Renal cortex interstitium (tissue), 11 donors: ENCODE measurements at regions not wholly inside any gene's neighbourhood (a gene's known extent, or its start where the extent isn't known, plus 50 kb on each side); places are given as distances from the start of the nearest gene placed in this dataset.
"Not testable (repeated sequence)": the region's sequence is repeated elsewhere in the genome, so short reads cannot be mapped to it uniquely, and the experiment has no call there.

Source experiments
- DNase-seq, 11 donors: peaks; one replicate each; pipeline ENCODE4 v3.0.0-alpha.2; 2013; ENCODE audit warnings: low read depth in 9 of 11, low spot score in 4 of 11; ENCODE audit errors: extremely low read depth in 1 of 11

DNA sequence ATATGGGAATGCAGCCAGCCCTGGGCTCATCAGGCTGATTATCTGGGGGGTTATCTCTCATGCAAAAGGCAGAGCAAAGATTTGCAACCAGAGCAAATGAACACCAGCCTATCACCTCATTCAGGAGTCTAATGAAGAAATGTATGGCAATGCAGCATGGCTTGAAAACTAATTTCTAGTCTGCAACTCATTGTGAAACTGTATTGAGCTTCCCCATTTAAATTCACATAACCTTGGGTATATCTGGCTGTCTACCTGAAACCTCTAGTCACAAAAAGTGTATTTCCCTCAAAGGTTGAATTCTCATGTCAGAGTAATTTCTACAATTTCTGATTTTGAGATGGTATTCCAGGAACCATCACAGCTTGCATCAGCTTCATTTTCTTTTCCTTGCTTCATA lies 240.0 kb downstream of the SDHAF3 start:
- DNase-seq = no peak

DNA sequence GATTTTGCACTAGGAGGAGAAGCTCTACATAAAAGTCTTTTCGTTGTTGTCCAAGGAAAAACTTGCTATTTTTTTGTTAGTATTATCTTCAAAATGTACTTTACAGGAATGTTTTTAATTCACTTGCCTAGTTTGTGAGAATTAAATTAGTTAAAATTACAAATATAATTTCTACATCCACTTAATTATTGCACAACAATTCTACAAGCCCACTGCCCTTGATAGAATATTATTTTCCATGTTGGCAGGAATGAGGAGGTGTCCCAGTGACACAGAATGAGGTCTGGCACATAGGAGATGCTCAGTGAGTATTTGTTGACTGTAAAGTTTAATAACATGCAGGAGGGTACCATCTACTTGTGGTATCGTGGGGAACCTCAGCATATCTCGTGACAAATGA lies 255.4 kb downstream of the SDHAF3 start:
- no peak for DNase-seq

DNA sequence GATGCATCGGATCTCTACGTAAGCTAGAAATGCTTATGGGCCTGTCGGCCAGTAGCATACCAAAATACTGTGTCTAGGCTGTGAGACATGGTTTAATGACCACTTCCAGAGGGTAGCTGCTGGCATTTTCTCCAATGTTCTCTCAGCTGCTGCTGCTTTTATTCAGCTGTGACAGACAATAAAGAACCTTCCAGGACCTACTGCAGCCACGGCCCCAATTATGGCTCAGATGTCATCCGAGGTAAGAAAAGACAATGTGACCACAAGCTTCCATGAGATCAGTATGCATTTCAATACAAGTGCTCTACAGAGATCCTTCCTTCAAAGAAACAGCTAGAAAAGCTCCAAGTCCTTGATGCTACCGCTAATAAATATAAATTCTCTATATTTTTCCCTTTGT lies 256.2 kb downstream of the SDHAF3 start:
- no peak for DNase-seq

- DNase-seq = no peak
Observed at GRCh38 chr7:97377713-97378112, 260.2 kb downstream of the SDHAF3 start.

- no peak for DNase-seq
Observed at GRCh38 chr7:97381815-97382554, 264.5 kb downstream of the SDHAF3 start.

DNA sequence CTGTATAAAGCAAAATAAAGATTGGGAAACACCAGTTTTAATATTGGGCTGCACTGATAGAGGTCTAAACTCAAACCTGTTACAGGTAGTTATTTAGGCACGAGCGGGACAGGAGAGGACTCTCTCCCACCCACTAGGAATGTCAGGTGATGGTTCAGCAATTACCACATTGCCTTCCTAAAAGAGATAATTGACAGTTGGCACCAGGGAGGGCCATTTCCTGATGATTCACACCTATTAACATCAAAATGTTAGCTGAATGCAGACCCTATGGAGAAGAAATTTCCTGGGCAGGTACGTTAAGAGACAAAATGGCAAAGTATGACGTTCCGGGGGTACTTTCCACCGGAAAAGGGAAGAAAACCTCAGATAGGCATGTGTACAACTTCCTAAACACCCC lies 272.6 kb downstream of the SDHAF3 start:
- DNase-seq = no peak

DNA sequence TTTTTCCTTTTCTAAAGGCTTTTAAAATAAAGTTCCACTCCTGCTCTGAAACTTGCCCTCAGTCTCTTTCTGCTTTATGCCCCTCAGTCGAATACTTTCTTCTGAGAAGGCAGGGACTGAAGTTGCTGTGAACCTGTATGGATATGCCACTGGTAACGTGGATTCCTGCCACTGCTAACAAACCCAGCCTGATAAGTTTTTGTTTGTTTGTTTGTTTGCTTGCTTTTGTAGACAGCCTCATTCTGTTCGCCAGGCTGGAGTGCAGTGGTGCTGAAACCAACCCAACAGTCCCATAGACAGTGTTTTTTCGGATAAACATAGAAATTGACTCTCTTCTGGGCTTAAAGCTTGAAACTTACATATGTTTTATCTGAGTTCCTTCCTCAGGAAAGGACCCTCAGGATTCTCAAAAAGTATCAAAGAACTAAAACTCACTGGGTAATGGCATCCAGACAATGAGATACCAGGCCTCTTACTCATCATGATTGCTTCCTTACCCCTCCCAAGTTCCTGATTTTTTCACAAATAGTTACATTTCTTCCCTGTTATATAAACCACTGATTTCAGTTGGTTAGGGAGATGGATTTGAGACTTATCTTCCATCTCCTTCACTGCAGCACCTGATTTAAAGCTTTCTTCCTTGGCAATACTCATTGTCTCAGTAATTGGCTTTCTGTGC lies 273.6 kb downstream of the SDHAF3 start:
- DNase-seq = no peak

- no peak for DNase-seq
Observed at GRCh38 chr7:97401398-97401797, 283.9 kb downstream of the SDHAF3 start.

GRCh38 chr7:97405835-97406234 lies 288.3 kb downstream of the SDHAF3 start:
- DNase-seq = no peak

GRCh38 chr7:97407106-97407505 lies 289.6 kb downstream of the SDHAF3 start:
- DNase-seq = no peak

- no peak for DNase-seq
Observed at GRCh38 chr7:97409346-97409745, 291.8 kb downstream of the SDHAF3 start.

- DNase-seq = no peak
Observed at GRCh38 chr7:97418312-97418711, 300.8 kb downstream of the SDHAF3 start.

DNA sequence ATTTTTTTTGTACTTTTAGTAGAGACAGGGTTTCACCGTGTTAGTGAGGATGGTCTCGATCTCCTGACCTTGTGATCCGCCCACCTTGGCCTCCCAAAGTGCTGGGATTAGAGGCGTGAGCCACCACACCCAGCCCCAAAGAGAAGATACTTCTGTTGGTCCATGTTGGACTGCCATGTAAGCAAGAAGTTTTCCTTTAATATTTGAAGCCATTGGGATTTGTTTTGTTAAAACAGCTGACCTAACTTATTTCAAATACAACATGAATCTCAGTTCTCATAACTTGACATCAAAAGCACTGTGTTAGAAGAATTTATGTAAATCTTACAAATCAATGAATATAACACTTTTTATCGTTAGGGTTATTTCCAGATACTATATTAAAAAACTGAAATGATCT lies 302.4 kb downstream of the SDHAF3 start:
- DNase-seq = no peak

- no peak for DNase-seq
Observed at GRCh38 chr7:97421307-97421930, 303.9 kb downstream of the SDHAF3 start.

DNA sequence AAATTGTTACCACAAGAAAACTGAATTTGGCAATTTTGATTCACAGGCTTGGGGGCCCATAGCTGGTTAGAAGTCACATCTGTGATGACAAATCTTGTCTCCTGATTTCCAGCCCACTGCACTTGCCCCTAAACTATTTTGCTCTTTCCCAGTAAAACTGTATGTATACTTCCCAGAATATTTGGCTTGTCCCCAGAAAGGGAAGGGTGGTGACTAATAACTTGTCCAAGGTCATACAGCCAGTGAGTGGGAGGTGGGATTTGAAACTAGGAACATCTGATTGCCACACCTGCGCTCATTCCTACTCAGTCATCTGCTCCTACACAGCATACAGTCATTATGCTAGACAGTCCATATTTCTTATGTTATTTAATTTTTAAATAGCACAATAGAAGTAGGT lies 304.5 kb downstream of the SDHAF3 start:
- DNase-seq = no peak

DNA sequence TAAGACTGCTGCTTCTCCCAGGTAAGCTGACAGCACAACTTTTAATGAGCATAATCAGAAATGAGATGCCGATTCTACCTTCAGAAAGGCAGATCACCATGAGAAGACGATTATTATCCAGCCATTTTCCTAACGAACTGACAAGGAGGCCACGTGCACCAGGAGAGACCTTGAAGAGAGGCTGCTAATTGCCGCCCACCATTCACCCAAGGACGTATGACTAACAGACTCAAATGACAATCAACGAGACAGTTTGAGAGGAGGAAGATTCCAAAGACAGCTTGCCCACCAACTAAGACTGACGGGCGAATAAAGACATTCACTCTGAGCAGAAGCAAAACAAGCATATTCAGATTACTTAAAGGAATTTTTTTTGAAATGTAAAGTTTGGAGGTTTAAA lies 301.9 kb upstream of the TAC1 start:
- no peak for DNase-seq

DNA sequence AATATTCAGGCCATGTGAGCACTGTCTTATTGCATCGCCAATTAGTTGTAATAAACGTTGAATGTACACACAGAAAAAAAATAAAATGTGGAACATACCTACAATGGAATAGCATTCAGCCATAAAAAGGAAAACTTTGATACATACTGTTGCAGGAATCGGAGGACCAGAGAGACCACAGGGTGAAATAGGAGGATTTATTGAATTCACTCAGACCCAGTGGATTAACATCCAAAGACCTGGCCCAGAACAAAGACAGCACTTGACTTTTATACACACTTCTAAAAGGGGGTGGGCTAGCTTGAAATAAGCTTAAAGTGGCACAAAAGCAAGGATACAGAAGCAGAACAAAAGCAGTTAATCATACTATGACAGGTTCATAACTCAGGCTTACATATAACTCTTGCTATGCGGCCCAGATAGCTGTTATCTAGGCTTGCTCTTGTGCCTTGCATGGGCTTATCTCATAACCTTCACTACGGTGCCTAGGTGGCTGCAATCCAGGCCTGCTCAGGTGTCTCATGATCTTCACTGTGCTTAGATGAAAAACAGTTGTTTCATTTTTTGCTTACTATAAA lies 292.2 kb upstream of the TAC1 start:
- no peak for DNase-seq

DNA sequence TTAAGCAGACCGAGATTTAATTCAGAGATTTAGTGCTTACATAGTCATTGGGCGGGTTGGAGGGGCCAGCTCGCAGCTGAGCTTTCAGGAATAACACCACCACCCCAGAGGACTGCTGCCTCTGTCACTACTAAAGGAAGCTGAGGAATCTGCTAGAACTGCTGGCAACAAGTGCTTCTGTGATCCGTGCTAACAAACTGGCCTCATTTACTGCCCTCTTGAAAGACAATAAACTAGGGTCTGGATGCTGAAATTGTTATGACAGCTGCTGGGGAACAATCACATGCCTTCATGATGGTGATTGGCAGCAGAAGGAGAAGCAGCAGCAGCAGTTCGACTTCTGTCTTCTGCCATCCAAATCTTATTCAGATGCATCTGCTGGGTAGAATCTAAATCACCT lies 285.5 kb upstream of the TAC1 start:
- DNase-seq = no peak

DNA sequence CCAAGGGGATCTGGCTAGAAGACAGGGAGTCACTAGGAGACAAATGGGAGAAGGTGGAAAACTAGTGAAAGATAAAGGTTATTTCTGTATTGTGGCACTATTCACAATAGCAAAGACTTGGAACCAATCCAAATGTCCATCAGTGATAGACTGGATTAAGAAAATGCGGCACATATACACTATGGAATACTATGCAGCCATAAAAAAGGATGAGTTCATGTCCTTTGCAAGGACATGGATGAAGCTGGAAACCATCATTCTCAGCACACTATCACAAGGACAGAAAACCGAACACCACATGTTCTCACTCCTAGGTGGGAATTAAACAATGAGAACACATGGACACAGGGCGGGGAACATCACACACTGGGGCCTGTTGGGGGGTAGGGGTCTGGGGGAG lies 282.4 kb upstream of the TAC1 start:
- DNase-seq = not testable (repeated sequence)

DNA sequence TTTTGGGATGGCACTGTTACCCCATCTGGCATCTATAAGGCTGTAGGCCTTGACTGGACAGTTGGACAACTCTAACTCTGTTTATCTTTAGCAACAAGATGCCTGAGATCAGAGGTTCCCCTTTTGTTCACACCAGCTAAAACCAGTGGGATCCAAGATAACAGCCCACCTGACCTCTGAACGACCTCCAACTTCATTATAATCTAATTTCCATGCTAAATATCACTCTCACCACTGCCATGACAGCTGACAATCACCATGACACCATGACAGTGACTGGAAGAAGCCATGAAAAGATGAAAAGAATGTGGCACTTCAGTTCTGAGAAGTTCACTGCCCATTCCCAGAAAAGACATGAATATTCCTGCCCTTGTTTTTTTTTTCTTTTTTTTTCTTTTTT lies 281.4 kb upstream of the TAC1 start:
- DNase-seq = no peak
